Ovary (tissue), 7 donors: ENCODE measurements at regions not wholly inside any gene's neighbourhood (a gene's known extent, or its start where the extent isn't known, plus 50 kb on each side); places are given as distances from the start of the nearest gene placed in this dataset. TPM values are rescaled to one million over a fixed set of nuclear protein-coding genes. Genes with fewer than 3 reads are reported as not detected.

Experiments
- DNase-seq, 5 donors: peaks; one replicate each; pipeline ENCODE4 v3.0.0-alpha.2; 2019 to 2020
- H3K27ac ChIP-seq, 2 donors: fragments of 200-600 bp; one replicate each; pipeline versions ENCODE4 v1.5.1 to v1.8.0; 2019 to 2022
- H3K27me3 ChIP-seq: fragments of 200-600 bp; one replicate; pipeline ENCODE4 v1.8.0; 2022
- H3K36me3 ChIP-seq: fragments of 200-600 bp; sonication (generic); one replicate; pipeline ENCODE4 v1.5.1; 2019
- H3K4me1 ChIP-seq: one replicate; pipeline ENCODE4 v1.8.1; 2013; ENCODE audit warnings: mild to moderate bottlenecking, moderate library complexity; ENCODE audit not compliant: insufficient read depth
- H3K4me3 ChIP-seq: fragments of 200-600 bp; sonication (generic); one replicate; pipeline ENCODE4 v1.5.1; 2017
- H3K9me3 ChIP-seq, 2 donors: fragments of 200-600 bp in 1 of 2; sonication (generic) in 1 of 2; one replicate each; pipeline versions ENCODE4 v1.5.1 to v1.8.1; 2013 to 2019; ENCODE audit warnings: mild to moderate bottlenecking in 1 of 2, moderate library complexity in 1 of 2
- EP300 ChIP-seq: sonication (generic); formaldehyde crosslinking; IDR thresholded peaks from one replicate; pipeline ENCODE4 v1.6.1; 2017; ENCODE audit warnings: antibody characterized with exemption
- POLR2A ChIP-seq: fragments of 450-650 bp; IDR thresholded peaks from one replicate; pipeline ENCODE4 v1.6.1; 2017; ENCODE audit warnings: antibody characterized with exemption, mild to moderate bottlenecking, moderate library complexity
- WGBS, 3 donors: extraction: QIAGEN DNeasy Blood & Tissue Kit in 1 of 3; methylation state at CpG; one replicate each; pipeline versions ENCODE4 v1.1.5 to v1.1.7; 2013 to 2017; 5-methylcytosine and 5-hydroxymethylcytosine counted together
- intact Hi-C, 4 donors: fragments of 100-400 bp; cut with DNase I; formaldehyde crosslinking; loops; one replicate each; pipeline versions ENCODE4 v1.11.0 to v1.15.1; 2022 to 2023
- small RNA-seq: library from RNA; depleted of rRNA; stranded (forward); fragments of <200 nt; gene quantifications from one replicate; pipeline ENCODE3, GENCODE V24; 2016
- TF ChIP-seq, protein P1 (sequence below), 3 donors: fragments of 450-650 bp in 2 of 3; fragments of 200-600 bp in 1 of 3; IDR thresholded peaks; one replicate each; pipeline versions ENCODE4 v1.5.1 to v1.8.0; 2016 to 2022; ENCODE audit warnings: antibody characterized with exemption in 3 of 3, mild to moderate bottlenecking in 1 of 3
- donor health status: DM: no; HTN: no; CAD: no; lungs with moderate emphysema.
- donor health status: DM: no; HTN: no; CAD: no.
- donor health status: Bipolar disorder and iron deficiency.
- donor health status: DM: no; HTN: no; CAD: no.
- donor health status: DM: yes; HTN: yes; CAD: no.

DNA sequence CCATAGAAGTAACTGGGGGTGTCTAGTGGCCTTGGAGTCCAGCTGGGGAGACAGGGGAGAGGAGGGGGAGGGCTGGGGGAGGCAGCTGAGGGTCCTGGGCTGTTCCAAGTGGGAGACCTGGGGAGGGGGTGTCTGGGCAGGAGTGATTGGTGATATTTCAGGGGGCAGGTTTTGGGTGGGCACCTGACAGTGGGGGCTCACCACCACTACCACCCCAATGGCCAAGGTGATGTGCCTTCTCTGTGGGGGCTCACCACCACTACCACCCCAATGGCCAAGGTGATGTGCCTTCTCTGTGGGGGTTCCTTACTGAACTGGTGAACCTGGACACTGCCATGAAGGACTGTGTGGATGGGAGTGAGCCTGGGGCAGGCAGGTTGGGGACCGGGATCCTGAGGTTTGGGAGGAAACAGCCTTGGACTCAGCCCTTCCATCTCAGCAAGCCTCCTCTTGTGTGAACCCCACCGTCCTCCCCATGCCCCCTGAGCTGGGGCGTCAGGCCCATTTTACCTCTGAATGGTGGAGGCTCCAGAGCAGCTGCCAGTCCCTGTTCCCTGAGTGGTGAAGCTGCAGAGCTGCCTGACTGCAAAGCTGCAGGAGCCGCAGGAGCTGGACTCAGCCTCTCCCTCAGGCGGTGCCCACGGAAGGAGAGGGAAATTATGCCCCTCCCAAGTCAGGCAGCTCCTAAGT lies 50.6 kb upstream of the ZNF716 start:
- Histone ChIP-seq H3K27ac (no peak overlapping the region), H3K4me3 (no peak overlapping the region), H3K36me3 (no peaks in the 10 kb centered on the region), H3K4me1 (no peaks in the 10 kb centered on the region), H3K9me3 (no peaks in the 10 kb centered on the region), H3K27me3 (no peaks in the 10 kb centered on the region)
- TF ChIP-seq POLR2A (no peak), EP300 (no peak)
- TF ChIP-seq, protein P1, sequence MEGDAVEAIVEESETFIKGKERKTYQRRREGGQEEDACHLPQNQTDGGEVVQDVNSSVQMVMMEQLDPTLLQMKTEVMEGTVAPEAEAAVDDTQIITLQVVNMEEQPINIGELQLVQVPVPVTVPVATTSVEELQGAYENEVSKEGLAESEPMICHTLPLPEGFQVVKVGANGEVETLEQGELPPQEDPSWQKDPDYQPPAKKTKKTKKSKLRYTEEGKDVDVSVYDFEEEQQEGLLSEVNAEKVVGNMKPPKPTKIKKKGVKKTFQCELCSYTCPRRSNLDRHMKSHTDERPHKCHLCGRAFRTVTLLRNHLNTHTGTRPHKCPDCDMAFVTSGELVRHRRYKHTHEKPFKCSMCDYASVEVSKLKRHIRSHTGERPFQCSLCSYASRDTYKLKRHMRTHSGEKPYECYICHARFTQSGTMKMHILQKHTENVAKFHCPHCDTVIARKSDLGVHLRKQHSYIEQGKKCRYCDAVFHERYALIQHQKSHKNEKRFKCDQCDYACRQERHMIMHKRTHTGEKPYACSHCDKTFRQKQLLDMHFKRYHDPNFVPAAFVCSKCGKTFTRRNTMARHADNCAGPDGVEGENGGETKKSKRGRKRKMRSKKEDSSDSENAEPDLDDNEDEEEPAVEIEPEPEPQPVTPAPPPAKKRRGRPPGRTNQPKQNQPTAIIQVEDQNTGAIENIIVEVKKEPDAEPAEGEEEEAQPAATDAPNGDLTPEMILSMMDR (IDR thresholded peaks at IDR 0.05) = no peak
- WGBS, 3 donors = 65 to 82% (median 76%) methylated on average over 6 of the region's 6 CpGs
- intact Hi-C loops = no loop called here
- no peak for DNase-seq

DNA sequence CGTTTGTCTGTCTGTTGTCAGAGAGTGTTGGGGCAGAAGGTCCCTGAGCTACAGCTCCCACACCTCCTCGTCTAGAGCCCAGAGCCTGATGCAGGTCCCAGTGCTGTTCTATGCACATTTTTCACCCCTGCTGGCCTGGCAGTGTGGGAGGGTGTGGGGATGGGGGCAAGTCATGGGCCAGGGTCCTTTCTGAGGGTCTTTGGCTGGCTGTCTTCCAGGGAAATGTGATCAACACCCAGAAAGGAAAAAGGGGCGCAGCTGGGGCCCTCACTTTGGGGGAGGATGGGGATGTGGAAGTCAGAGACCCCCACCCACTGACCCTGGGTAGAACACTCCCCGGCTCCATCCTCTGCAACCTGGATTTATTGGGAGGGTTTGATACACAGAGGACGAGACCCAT lies 50.0 kb upstream of the ZNF716 start:
- WGBS, 3 donors = 59 to 69% (median 68%) methylated on average over 5 of the region's 5 CpGs

More for the DNA sequence above, 50.0 kb upstream of the ZNF716 start:
- Histone ChIP-seq H3K4me3 (no peak overlapping the region), H3K36me3 (no peaks in the 10 kb centered on the region), H3K9me3 (no peaks in the 10 kb centered on the region), H3K4me1 (no peaks in the 10 kb centered on the region), H3K27ac (no peak overlapping the region), H3K27me3 (no peaks in the 10 kb centered on the region)
- intact Hi-C loops = no loop called here
- no peak for DNase-seq
- TF ChIP-seq POLR2A (no peak), EP300 (no peak)
- TF ChIP-seq, protein P1 (IDR thresholded peaks at IDR 0.05) = no peak

Small RNA genes in the stretch of these regions (small RNA-seq; reads per million reads assigned to genes)
- gene RNU7-157P = not detected
